ENCODE measurements at regions not wholly inside any gene's neighbourhood (a gene's known extent, or its start where the extent isn't known, plus 50 kb on each side); places are given as distances from the start of the nearest gene placed in this dataset.

DNA sequence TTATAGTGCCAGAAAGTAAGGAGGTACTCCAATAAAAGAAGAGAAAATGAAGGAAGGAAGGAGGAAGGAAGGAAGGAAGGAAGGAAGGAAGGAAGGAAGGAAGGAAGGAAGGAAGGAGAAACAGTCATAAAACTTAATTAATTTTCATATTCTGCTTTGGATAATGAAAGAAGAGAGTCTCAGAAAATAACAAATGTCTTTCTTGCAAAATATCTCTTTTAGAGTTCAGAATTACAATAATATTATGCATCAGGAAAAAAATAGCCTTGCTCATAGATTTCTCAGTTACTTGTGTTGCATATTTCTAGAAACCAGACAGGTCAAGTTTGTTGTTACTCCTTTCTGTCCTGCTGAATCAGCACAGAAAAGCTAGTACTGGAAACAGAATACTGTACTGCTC lies 130.1 kb upstream of the DKK2 start:
- TF ChIP-seq EZH2phosphoT487 (IDR thresholded peaks at IDR 0.05; ENCODE audit: low read depth, severe bottlenecking, unreplicated experiment) (no peak), EZH2 (IDR thresholded peaks at IDR 0.05; ENCODE audit: borderline replicate concordance) (no peak)
- TF ChIP-seq, protein P1, sequence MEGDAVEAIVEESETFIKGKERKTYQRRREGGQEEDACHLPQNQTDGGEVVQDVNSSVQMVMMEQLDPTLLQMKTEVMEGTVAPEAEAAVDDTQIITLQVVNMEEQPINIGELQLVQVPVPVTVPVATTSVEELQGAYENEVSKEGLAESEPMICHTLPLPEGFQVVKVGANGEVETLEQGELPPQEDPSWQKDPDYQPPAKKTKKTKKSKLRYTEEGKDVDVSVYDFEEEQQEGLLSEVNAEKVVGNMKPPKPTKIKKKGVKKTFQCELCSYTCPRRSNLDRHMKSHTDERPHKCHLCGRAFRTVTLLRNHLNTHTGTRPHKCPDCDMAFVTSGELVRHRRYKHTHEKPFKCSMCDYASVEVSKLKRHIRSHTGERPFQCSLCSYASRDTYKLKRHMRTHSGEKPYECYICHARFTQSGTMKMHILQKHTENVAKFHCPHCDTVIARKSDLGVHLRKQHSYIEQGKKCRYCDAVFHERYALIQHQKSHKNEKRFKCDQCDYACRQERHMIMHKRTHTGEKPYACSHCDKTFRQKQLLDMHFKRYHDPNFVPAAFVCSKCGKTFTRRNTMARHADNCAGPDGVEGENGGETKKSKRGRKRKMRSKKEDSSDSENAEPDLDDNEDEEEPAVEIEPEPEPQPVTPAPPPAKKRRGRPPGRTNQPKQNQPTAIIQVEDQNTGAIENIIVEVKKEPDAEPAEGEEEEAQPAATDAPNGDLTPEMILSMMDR (IDR thresholded peaks at IDR 0.05; ENCODE audit: poor library complexity), result no peak
- no peaks in the 10 kb centered on the region for H3K9me2 ChIP-seq (replicated peaks; ENCODE audit: insufficient read depth)

DNA sequence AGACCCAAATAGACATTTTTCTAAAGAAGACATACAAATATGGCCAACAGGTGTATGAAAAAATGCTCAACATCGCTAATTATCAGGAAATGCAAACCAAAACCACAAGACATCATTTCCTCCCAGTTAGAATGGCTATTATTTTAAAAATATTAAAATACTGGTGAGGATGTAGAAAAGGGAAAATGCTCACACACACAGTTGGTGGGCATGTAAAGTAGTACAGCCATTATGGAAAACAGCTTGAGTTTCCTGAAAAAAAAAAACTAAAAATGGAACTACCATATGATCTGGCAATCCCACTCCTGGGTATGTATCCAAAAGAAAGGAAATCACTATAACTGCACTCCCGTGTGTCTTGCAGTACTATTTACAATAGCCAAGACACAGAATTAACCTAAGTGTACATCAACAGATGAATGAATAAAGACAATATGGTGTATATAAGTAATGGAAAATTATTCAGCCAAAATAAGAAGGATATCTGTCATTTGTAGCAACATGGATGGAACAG lies 128.9 kb upstream of the DKK2 start:
- H3K27me3 ChIP-seq, result no peaks in the 10 kb centered on the region
- H3K36me3 ChIP-seq (replicated peaks; ENCODE audit: insufficient read depth, low read depth), result no peaks in the 10 kb centered on the region
- H3K4me2 ChIP-seq, result no peak overlapping the region
- peaks cover 3% of the 10 kb centered on the region for H3K9me3 ChIP-seq (ENCODE audit: low read depth)
- H3K27ac ChIP-seq, result no peak overlapping the region
- 85% methylated on average over 2 of the region's 2 CpGs for WGBS (ENCODE audit: low lambda C conversion rate, missing lambda C conversion rate)
- no peak for DNase-seq (ENCODE audit: low spot score)
- no peaks in the 10 kb centered on the region for H4K20me1 ChIP-seq (ENCODE audit: insufficient read depth, poor library complexity, severe bottlenecking)
- no peaks in the 10 kb centered on the region for H3K9me2 ChIP-seq (replicated peaks; ENCODE audit: insufficient read depth)
- no peaks in the 10 kb centered on the region for H3K79me2 ChIP-seq
- H3K4me3 ChIP-seq, result no peak overlapping the region
- no peak overlapping the region for H2AFZ ChIP-seq
- no peaks in the 10 kb centered on the region for H3K4me1 ChIP-seq (ENCODE audit: insufficient read depth)
- TF ChIP-seq EZH2phosphoT487 (IDR thresholded peaks at IDR 0.05; ENCODE audit: low read depth, severe bottlenecking, unreplicated experiment) (no peak), EZH2 (IDR thresholded peaks at IDR 0.05; ENCODE audit: borderline replicate concordance) (no peak)
- TF ChIP-seq, protein P1 (IDR thresholded peaks at IDR 0.05; ENCODE audit: poor library complexity), result no peak

More for the DNA sequence above, 130.1 kb upstream of the DKK2 start:
- H3K4me1 ChIP-seq (ENCODE audit: insufficient read depth), result no peaks in the 10 kb centered on the region
- H3K36me3 ChIP-seq (replicated peaks; ENCODE audit: insufficient read depth, low read depth), result no peaks in the 10 kb centered on the region
- H3K27ac ChIP-seq, result no peak overlapping the region
- DNase-seq (ENCODE audit: low spot score), result no peak
- no peaks in the 10 kb centered on the region for H3K79me2 ChIP-seq
- no peaks in the 10 kb centered on the region for H3K27me3 ChIP-seq
- H3K4me2 ChIP-seq, result no peak overlapping the region
- H2AFZ ChIP-seq, result no peak overlapping the region
- peaks cover 2% of the 10 kb centered on the region for H3K9me3 ChIP-seq (ENCODE audit: low read depth)
- H4K20me1 ChIP-seq (ENCODE audit: insufficient read depth, poor library complexity, severe bottlenecking), result no peaks in the 10 kb centered on the region
- no peak overlapping the region for H3K4me3 ChIP-seq

DNA sequence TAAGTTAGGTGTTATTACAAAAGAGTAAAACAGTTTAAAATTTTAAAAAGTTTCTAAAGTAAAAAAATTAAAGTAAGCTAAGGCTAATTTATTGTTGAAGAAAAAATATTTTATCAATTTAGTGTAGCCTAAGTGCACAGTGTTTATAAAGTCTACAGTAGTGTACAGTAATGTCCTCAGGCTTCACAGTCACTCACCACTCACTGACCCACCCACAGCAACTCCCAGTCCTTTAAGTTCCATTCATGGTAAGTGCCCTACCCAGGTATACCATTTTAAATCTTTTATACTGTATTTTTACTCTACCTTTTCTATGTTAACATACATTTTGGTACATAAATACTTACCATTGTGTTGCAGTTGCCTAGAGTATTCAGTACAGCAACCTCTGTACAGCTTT lies 120.3 kb upstream of the DKK2 start:
- no peak for TF ChIP-seq EZH2 (IDR thresholded peaks at IDR 0.05; ENCODE audit: borderline replicate concordance)
- no peak for TF ChIP-seq EZH2phosphoT487 (IDR thresholded peaks at IDR 0.05; ENCODE audit: low read depth, severe bottlenecking, unreplicated experiment)
- TF ChIP-seq, protein P1 (IDR thresholded peaks at IDR 0.05; ENCODE audit: poor library complexity), result no peak
- H3K4me3 ChIP-seq, result no peak overlapping the region

DNA sequence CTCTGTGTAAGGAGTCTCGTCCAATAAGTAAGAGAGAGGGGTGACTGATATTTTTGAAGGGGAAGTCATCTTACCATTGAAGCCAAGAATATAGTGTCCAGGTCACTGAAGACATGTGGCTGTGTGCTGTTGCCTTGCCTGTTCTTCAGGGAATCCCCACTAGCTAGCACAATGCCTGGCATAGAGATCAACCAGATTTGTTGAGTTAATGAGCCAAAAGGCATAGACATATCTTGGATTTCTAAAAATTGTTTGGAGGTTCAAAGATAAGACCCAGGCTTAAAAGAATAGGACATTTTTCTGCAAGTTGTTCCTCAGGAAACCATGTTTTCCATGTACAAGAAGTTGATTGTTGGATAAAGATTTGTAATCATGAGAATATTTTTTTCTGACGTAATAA lies 119.3 kb upstream of the DKK2 start:
- 86% methylated on average over 2 of the region's 2 CpGs for WGBS (ENCODE audit: low lambda C conversion rate, missing lambda C conversion rate)
- no peaks in the 10 kb centered on the region for H3K4me1 ChIP-seq (ENCODE audit: insufficient read depth)
- TF ChIP-seq EZH2phosphoT487 (IDR thresholded peaks at IDR 0.05; ENCODE audit: low read depth, severe bottlenecking, unreplicated experiment), result no peak
- no peak for TF ChIP-seq EZH2 (IDR thresholded peaks at IDR 0.05; ENCODE audit: borderline replicate concordance)
- no peak overlapping the region for H3K27ac ChIP-seq
- H3K4me3 ChIP-seq, result no peak overlapping the region
- no peaks in the 10 kb centered on the region for H3K36me3 ChIP-seq (replicated peaks; ENCODE audit: insufficient read depth, low read depth)
- no peaks in the 10 kb centered on the region for H3K79me2 ChIP-seq
- no peak overlapping the region for H3K4me2 ChIP-seq
- H3K9me3 ChIP-seq (ENCODE audit: low read depth), result no peaks in the 10 kb centered on the region
- no peaks in the 10 kb centered on the region for H4K20me1 ChIP-seq (ENCODE audit: insufficient read depth, poor library complexity, severe bottlenecking)
- H2AFZ ChIP-seq, result no peak overlapping the region
- H3K9me2 ChIP-seq (replicated peaks; ENCODE audit: insufficient read depth), result no peaks in the 10 kb centered on the region
- H3K27me3 ChIP-seq, result no peaks in the 10 kb centered on the region
- DNase-seq (ENCODE audit: low spot score), result no peak

More for the DNA sequence above, 120.3 kb upstream of the DKK2 start:
- H3K9me3 ChIP-seq (ENCODE audit: low read depth), result peaks cover 3% of the 10 kb centered on the region
- no peak overlapping the region for H2AFZ ChIP-seq
- no peaks in the 10 kb centered on the region for H3K4me1 ChIP-seq (ENCODE audit: insufficient read depth)
- no peaks in the 10 kb centered on the region for H3K27me3 ChIP-seq
- H3K4me2 ChIP-seq, result no peak overlapping the region
- no peaks in the 10 kb centered on the region for H4K20me1 ChIP-seq (ENCODE audit: insufficient read depth, poor library complexity, severe bottlenecking)
- H3K36me3 ChIP-seq (replicated peaks; ENCODE audit: insufficient read depth, low read depth), result no peaks in the 10 kb centered on the region
- no peaks in the 10 kb centered on the region for H3K9me2 ChIP-seq (replicated peaks; ENCODE audit: insufficient read depth)
- H3K27ac ChIP-seq, result no peak overlapping the region
- DNase-seq (ENCODE audit: low spot score), result no peak
- H3K79me2 ChIP-seq, result no peaks in the 10 kb centered on the region

All from hepatocyte (in vitro differentiated cells).